Nephron (organoid): ENCODE measurements at regions not wholly inside any gene's neighbourhood (a gene's known extent, or its start where the extent isn't known, plus 50 kb on each side); places are given as distances from the start of the nearest gene placed in this dataset.

Source experiments
- H3K27ac Mint-ChIP-seq, 3 experiments: 2 replicates each; pipeline ENCODE4 v1.8.0; 2020; ENCODE audit warnings: mixed read lengths in 3 of 3, mild to moderate bottlenecking in 2 of 3, moderate library complexity in 1 of 3
- H3K27me3 Mint-ChIP-seq: 2 replicates; pipeline ENCODE4 v1.8.0; 2021; ENCODE audit warnings: low read depth, mild to moderate bottlenecking, moderate library complexity, mixed read lengths
- H3K36me3 Mint-ChIP-seq: 2 replicates; pipeline ENCODE4 v1.8.0; 2020; ENCODE audit warnings: low read depth, mixed read lengths
- H3K4me1 Mint-ChIP-seq: 2 replicates; pipeline ENCODE4 v1.8.0; 2020; ENCODE audit warnings: mixed read lengths
- H3K4me3 Mint-ChIP-seq, 3 experiments: 2 replicates each; pipeline ENCODE4 v1.8.0; 2020; ENCODE audit warnings: mild to moderate bottlenecking in 3 of 3, mixed read lengths in 3 of 3, moderate library complexity in 2 of 3
- H3K9me3 Mint-ChIP-seq: 2 replicates; pipeline ENCODE4 v1.8.0; 2020; ENCODE audit warnings: mixed read lengths
- CTCF ChIP-seq, 3 experiments: fragments of 200-600 bp; sonication (generic); IDR thresholded peaks; one replicate each; pipeline ENCODE4 v1.5.0; 2021; ENCODE audit warnings: antibody characterized with exemption in 3 of 3; ENCODE audit not compliant: unreplicated experiment in 3 of 3

GRCh38 chr10:9811601-9812000 is 1206.1 kb upstream of the CELF2 start:
- Mint-ChIP-seq H3K27ac (no peak overlapping the region), H3K27me3 (no peaks in the 10 kb centered on the region), H3K4me3 (no peak overlapping the region), H3K36me3 (no peaks in the 10 kb centered on the region), H3K4me1 (no peaks in the 10 kb centered on the region), H3K9me3 (peaks cover 2% of the 10 kb centered on the region)
- no peak for TF ChIP-seq CTCF (IDR thresholded peaks at IDR 0.05; ENCODE audit: unreplicated experiment in 3 of 3)

GRCh38 chr10:9814285-9814864 is 1203.3 kb upstream of the CELF2 start:
- H3K9me3 Mint-ChIP-seq, result peaks cover 18% of the 10 kb centered on the region

GRCh38 chr10:9819756-9820494 is 1197.7 kb upstream of the CELF2 start:
- Mint-ChIP-seq H3K4me3 (no peak overlapping the region), H3K27me3 (peaks cover 7% of the 10 kb centered on the region), H3K27ac (no peak overlapping the region), H3K9me3 (peaks cover 21% of the 10 kb centered on the region), H3K36me3 (no peaks in the 10 kb centered on the region), H3K4me1 (peaks cover 4% of the 10 kb centered on the region)
- no peak for TF ChIP-seq CTCF (IDR thresholded peaks at IDR 0.05; ENCODE audit: unreplicated experiment in 3 of 3)

More at GRCh38 chr10:9814285-9814864, 1203.3 kb upstream of the CELF2 start:
- Mint-ChIP-seq H3K4me3 (no peak overlapping the region), H3K27me3 (peaks cover 4% of the 10 kb centered on the region), H3K36me3 (no peaks in the 10 kb centered on the region), H3K4me1 (no peaks in the 10 kb centered on the region), H3K27ac (no peak overlapping the region)
- TF ChIP-seq CTCF (IDR thresholded peaks at IDR 0.05; ENCODE audit: unreplicated experiment in 3 of 3), result no peak

GRCh38 chr10:9823268-9823930 is 1194.3 kb upstream of the CELF2 start:
- H3K9me3 Mint-ChIP-seq, result peaks cover 5% of the 10 kb centered on the region
- H3K4me1 Mint-ChIP-seq, result peaks cover 4% of the 10 kb centered on the region

GRCh38 chr10:9824631-9825071 is 1193.0 kb upstream of the CELF2 start:
- Mint-ChIP-seq H3K27ac (peak overlapping the region; percentile 11 to 71 (median 47)), H3K36me3 (no peaks in the 10 kb centered on the region), H3K27me3 (peaks cover 2% of the 10 kb centered on the region), H3K4me1 (peaks cover 4% of the 10 kb centered on the region), H3K4me3 (no peak overlapping the region), H3K9me3 (peaks cover 3% of the 10 kb centered on the region)
- TF ChIP-seq CTCF (IDR thresholded peaks at IDR 0.05; ENCODE audit: unreplicated experiment in 3 of 3), result no peak

More at GRCh38 chr10:9823268-9823930, 1194.3 kb upstream of the CELF2 start:
- no peak overlapping the region for H3K27ac Mint-ChIP-seq
- TF ChIP-seq CTCF (IDR thresholded peaks at IDR 0.05; ENCODE audit: unreplicated experiment in 3 of 3), result no peak
- no peak overlapping the region for H3K4me3 Mint-ChIP-seq
- peaks cover 7% of the 10 kb centered on the region for H3K27me3 Mint-ChIP-seq
- H3K36me3 Mint-ChIP-seq, result no peaks in the 10 kb centered on the region
